GM12874 (cell line): ENCODE measurements at regions not wholly inside any gene's neighbourhood (a gene's known extent, or its start where the extent isn't known, plus 50 kb on each side); places are given as distances from the start of the nearest gene placed in this dataset.

ENCODE experiments used
- CTCF ChIP-seq: IDR thresholded peaks from 2 replicates; pipeline ENCODE4 v1.5.1; 2011; ENCODE audit warnings: low read depth, mild to moderate bottlenecking, control low read depth, low read length, moderate library complexity; ENCODE audit not compliant: insufficient read depth

GRCh38 chr4:117328333-117328732 is 243.0 kb upstream of the TRAM1L1 start:
- no peak for TF ChIP-seq CTCF

DNA sequence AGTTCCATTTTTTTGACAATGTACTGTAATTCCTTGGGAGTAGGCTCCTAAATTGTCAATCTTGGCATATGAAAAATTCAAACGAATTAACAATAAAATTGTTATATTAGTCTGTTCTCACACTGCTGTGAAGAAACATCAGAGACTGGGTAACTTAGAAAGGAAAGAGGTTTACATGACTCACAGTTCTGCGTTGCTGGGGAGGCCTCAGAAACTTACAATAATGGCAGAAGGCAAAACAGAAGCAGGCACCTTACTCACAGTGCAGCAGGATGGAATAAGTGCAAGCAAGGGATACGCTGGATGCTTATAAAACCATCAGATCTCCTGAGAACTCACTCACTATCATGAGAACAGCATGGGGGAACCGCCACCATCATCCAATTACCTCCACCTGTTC is 246.4 kb upstream of the TRAM1L1 start:
- no peak for TF ChIP-seq CTCF

DNA sequence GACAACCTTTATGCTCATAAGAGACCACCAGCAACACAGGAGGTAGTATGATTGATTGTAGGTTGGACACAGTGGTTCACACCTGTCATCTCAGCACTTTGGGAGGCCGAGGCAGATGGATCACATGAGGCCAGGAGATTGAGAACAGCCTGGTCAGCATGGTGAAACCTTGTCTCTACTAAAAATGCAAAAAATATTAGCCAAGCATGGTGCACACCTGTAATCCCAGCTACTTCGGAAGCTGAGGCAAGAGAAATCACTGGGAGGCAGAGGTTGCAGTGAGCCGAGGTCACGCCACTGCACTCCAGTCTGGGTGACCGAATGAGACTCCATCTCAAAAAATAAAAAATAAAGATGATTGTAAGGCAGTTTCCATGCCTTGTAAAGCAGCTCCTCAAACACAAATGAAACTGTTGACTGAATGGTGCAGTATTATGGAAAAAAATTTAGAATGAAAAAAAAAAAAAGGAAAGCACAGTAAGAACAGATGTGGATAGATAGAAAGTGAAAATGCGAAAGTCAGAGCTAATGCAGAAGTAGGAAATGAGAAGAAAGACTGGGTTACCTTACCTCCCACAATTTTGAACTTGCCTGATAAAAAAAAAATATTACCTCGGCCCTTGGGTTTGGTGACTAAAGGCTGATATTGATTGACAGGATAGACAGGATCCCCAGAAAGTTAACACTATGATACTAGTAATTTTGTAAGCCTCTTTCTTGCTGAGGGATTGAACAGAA is 249.2 kb upstream of the TRAM1L1 start:
- no peak for TF ChIP-seq CTCF

DNA sequence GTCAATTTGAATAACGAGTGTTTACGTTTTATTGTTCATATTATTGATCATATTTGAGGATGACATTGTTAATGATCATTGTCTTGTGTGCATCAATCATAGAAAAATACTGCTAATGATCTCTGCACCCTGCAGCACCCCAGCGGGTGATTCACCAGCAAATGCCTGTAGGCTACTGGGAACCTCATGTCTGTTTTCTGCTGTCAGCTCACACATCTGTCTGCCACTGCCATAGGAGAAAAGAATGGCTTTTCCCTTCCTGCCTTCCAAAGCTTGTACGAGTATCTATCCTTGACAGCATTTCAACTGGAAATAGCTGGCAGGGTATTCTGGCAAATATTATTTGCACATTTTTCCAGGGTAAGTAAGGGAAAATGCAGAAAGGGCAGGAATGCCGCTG is 272.1 kb upstream of the TRAM1L1 start:
- TF ChIP-seq CTCF = no peak

DNA sequence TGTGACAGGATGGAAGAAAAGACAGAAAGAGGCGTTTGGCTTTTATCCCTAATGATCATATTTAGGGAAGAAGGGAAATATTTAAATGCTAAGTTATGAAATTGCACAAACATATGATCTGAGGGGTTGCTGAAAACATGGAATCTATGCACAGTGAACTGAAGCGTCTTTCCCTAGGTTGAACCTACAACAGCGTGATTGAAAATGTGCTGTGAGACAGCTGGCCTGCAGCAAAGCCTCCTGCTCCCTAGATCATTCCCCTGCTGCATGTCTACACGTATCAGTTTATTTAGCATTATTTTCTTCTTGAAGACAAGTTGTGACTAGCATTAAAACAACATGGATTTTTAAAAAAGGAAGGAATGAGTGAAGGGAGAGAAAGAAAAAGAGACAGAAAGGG is 272.5 kb upstream of the TRAM1L1 start:
- no peak for TF ChIP-seq CTCF

- TF ChIP-seq CTCF = no peak
Measured at GRCh38 chr4:117370944-117371668, 285.7 kb upstream of the TRAM1L1 start.

- no peak for TF ChIP-seq CTCF
Measured at GRCh38 chr4:117375101-117375500, 289.7 kb upstream of the TRAM1L1 start.
